ENCODE measurements at regions not wholly inside any gene's neighbourhood (a gene's known extent, or its start where the extent isn't known, plus 50 kb on each side); places are given as distances from the start of the nearest gene placed in this dataset.

DNA sequence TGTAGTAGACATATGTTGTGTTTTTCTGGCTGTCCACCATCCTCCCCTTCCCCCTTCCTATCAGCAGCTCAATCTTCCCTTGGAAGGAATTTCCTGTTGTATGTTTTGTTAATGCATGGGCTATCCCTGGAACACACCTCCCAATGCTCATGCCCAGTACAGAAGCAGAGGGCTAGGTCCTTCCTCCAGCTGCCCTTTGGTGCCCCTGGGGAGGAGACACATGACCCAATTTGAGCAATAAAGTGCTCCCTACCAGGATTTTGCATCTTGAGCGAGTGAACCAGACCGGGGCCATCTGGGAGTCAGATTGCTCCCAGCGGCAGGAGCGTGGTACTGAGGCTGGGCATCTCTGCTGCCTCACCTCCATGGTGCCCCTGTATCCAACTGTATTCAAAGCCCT, 141.5 kb upstream of the MED13 start:
- TF ChIP-seq CTCF (IDR thresholded peaks at IDR 0.05), result no peak
- TF ChIP-seq POLR2A (IDR thresholded peaks at IDR 0.05), result no peak
